ENCODE measurements at regions not wholly inside any gene's neighbourhood (a gene's known extent, or its start where the extent isn't known, plus 50 kb on each side); places are given as distances from the start of the nearest gene placed in this dataset.
"Not testable (repeated sequence)": the region's sequence is repeated elsewhere in the genome, so short reads cannot be mapped to it uniquely, and the experiment has no call there.

- Mint-ChIP-seq H3K27me3 (ENCODE audit: low read depth) (no peaks in the 10 kb centered on the region), H3K27ac (no peak overlapping the region), H3K4me3 (no peak overlapping the region), H3K4me1 (ENCODE audit: low read depth) (no peaks in the 10 kb centered on the region), H3K36me3 (ENCODE audit: low read depth) (no peaks in the 10 kb centered on the region), H3K9me3 (peaks cover 14% of the 10 kb centered on the region)
- intact Hi-C loops (cut with micrococcal nuclease) = no loop called here
- CTCF ChIA-PET = no interaction called here
- no peak for DNase-seq
Observed at GRCh38 chr5:25489834-25490538, 845.2 kb upstream of the CDH10 start.

GRCh38 chr5:25488119-25488518 lies 843.3 kb upstream of the CDH10 start:
- CTCF ChIA-PET = no interaction called here
- intact Hi-C loops (cut with micrococcal nuclease) = no loop called here
- H3K9me3 Mint-ChIP-seq = peaks cover 15% of the 10 kb centered on the region

GRCh38 chr5:25484391-25484790 lies 839.6 kb upstream of the CDH10 start:
- Mint-ChIP-seq H3K4me1 (ENCODE audit: low read depth) (no peaks in the 10 kb centered on the region), H3K36me3 (ENCODE audit: low read depth) (no peaks in the 10 kb centered on the region), H3K4me3 (no peak overlapping the region), H3K27me3 (ENCODE audit: low read depth) (no peaks in the 10 kb centered on the region), H3K27ac (no peak overlapping the region), H3K9me3 (peaks cover 15% of the 10 kb centered on the region)
- intact Hi-C loops (cut with micrococcal nuclease) = no loop called here
- no peak for DNase-seq
- CTCF ChIA-PET = no interaction called here

More at GRCh38 chr5:25488119-25488518, 843.3 kb upstream of the CDH10 start:
- no peak for DNase-seq
- Mint-ChIP-seq H3K36me3 (ENCODE audit: low read depth) (no peaks in the 10 kb centered on the region), H3K4me1 (ENCODE audit: low read depth) (no peaks in the 10 kb centered on the region), H3K4me3 (no peak overlapping the region), H3K27ac (no peak overlapping the region), H3K27me3 (ENCODE audit: low read depth) (no peaks in the 10 kb centered on the region)

- peaks cover 10% of the 10 kb centered on the region for H3K9me3 Mint-ChIP-seq
- no peak overlapping the region for H3K27ac Mint-ChIP-seq
- no peaks in the 10 kb centered on the region for H3K27me3 Mint-ChIP-seq (ENCODE audit: low read depth)
- DNase-seq = no peak
- intact Hi-C loops (cut with micrococcal nuclease) = no loop called here
- H3K4me3 Mint-ChIP-seq = no peak overlapping the region
- CTCF ChIA-PET = no interaction called here
- no peaks in the 10 kb centered on the region for H3K36me3 Mint-ChIP-seq (ENCODE audit: low read depth)
- H3K4me1 Mint-ChIP-seq (ENCODE audit: low read depth) = no peaks in the 10 kb centered on the region
Observed at GRCh38 chr5:25481463-25481862, 836.7 kb upstream of the CDH10 start.

- no peak overlapping the region for H3K4me3 Mint-ChIP-seq
- H3K27ac Mint-ChIP-seq = no peak overlapping the region
- H3K4me1 Mint-ChIP-seq (ENCODE audit: low read depth) = no peaks in the 10 kb centered on the region
- DNase-seq = no peak
- intact Hi-C loops (cut with micrococcal nuclease) = no loop called here
- H3K27me3 Mint-ChIP-seq (ENCODE audit: low read depth) = no peaks in the 10 kb centered on the region
- H3K36me3 Mint-ChIP-seq (ENCODE audit: low read depth) = no peaks in the 10 kb centered on the region
- CTCF ChIA-PET = no interaction called here
- H3K9me3 Mint-ChIP-seq = peaks cover 18% of the 10 kb centered on the region
Observed at GRCh38 chr5:25459082-25459481, 814.3 kb upstream of the CDH10 start.

GRCh38 chr5:25458628-25459027 lies 813.9 kb upstream of the CDH10 start:
- H3K27me3 Mint-ChIP-seq (ENCODE audit: low read depth) = no peaks in the 10 kb centered on the region
- no peak overlapping the region for H3K27ac Mint-ChIP-seq
- intact Hi-C loops (cut with micrococcal nuclease) = no loop called here
- H3K36me3 Mint-ChIP-seq (ENCODE audit: low read depth) = no peaks in the 10 kb centered on the region
- peaks cover 18% of the 10 kb centered on the region for H3K9me3 Mint-ChIP-seq
- no peak overlapping the region for H3K4me3 Mint-ChIP-seq
- CTCF ChIA-PET = no interaction called here
- no peak for DNase-seq
- H3K4me1 Mint-ChIP-seq (ENCODE audit: low read depth) = no peaks in the 10 kb centered on the region

- CTCF ChIA-PET = no interaction called here
- Mint-ChIP-seq H3K27ac (no peak overlapping the region), H3K4me1 (ENCODE audit: low read depth) (no peaks in the 10 kb centered on the region), H3K4me3 (no peak overlapping the region), H3K27me3 (ENCODE audit: low read depth) (no peaks in the 10 kb centered on the region), H3K36me3 (ENCODE audit: low read depth) (no peaks in the 10 kb centered on the region), H3K9me3 (peaks cover 13% of the 10 kb centered on the region)
- no peak for DNase-seq
- intact Hi-C loops (cut with micrococcal nuclease) = no loop called here
Observed at GRCh38 chr5:25453500-25453899, 808.7 kb upstream of the CDH10 start.

GRCh38 chr5:25451294-25451693 lies 806.5 kb upstream of the CDH10 start:
- CTCF ChIA-PET = interaction anchor here (0.6 kb wide), 1 partner anchor 349 kb away, joined by 4 read pairs; no protein-coding TSS in a partner anchor
- no peak for DNase-seq
- Mint-ChIP-seq H3K9me3 (peaks cover 9% of the 10 kb centered on the region), H3K27me3 (ENCODE audit: low read depth) (no peaks in the 10 kb centered on the region), H3K4me1 (ENCODE audit: low read depth) (no peaks in the 10 kb centered on the region), H3K36me3 (ENCODE audit: low read depth) (no peaks in the 10 kb centered on the region), H3K4me3 (no peak overlapping the region), H3K27ac (no peak overlapping the region)
- intact Hi-C loops (cut with micrococcal nuclease) = no loop called here

GRCh38 chr5:25448646-25449045 lies 803.9 kb upstream of the CDH10 start:
- CTCF ChIA-PET = no interaction called here
- no peaks in the 10 kb centered on the region for H3K36me3 Mint-ChIP-seq (ENCODE audit: low read depth)
- no peaks in the 10 kb centered on the region for H3K27me3 Mint-ChIP-seq (ENCODE audit: low read depth)

GRCh38 chr5:25448190-25448621 lies 803.4 kb upstream of the CDH10 start:
- no peaks in the 10 kb centered on the region for H3K4me1 Mint-ChIP-seq (ENCODE audit: low read depth)
- intact Hi-C loops (cut with micrococcal nuclease) = no loop called here

More at GRCh38 chr5:25448646-25449045, 803.9 kb upstream of the CDH10 start:
- intact Hi-C loops (cut with micrococcal nuclease) = no loop called here
- Mint-ChIP-seq H3K4me1 (ENCODE audit: low read depth) (no peaks in the 10 kb centered on the region), H3K9me3 (peaks cover 4% of the 10 kb centered on the region), H3K4me3 (no peak overlapping the region), H3K27ac (no peak overlapping the region)
- DNase-seq = no peak

GRCh38 chr5:25446061-25446420 lies 801.3 kb upstream of the CDH10 start:
- CTCF ChIA-PET; H3K4me3 Mint-ChIP-seq; H3K9me3 Mint-ChIP-seq; DNase-seq; intact Hi-C loops (cut with micrococcal nuclease); H3K4me1 Mint-ChIP-seq (ENCODE audit: low read depth); H3K36me3 Mint-ChIP-seq (ENCODE audit: low read depth); H3K27ac Mint-ChIP-seq; H3K27me3 Mint-ChIP-seq (ENCODE audit: low read depth): not testable (repeated sequence)

More at GRCh38 chr5:25448190-25448621, 803.4 kb upstream of the CDH10 start:
- H3K27me3 Mint-ChIP-seq (ENCODE audit: low read depth) = no peaks in the 10 kb centered on the region
- no peak overlapping the region for H3K4me3 Mint-ChIP-seq
- DNase-seq = no peak
- no peaks in the 10 kb centered on the region for H3K36me3 Mint-ChIP-seq (ENCODE audit: low read depth)
- CTCF ChIA-PET = no interaction called here
- peaks cover 4% of the 10 kb centered on the region for H3K9me3 Mint-ChIP-seq
- H3K27ac Mint-ChIP-seq = no peak overlapping the region

GRCh38 chr5:25445381-25446060 lies 800.7 kb upstream of the CDH10 start:
- H3K4me3 Mint-ChIP-seq; H3K27ac Mint-ChIP-seq; CTCF ChIA-PET; intact Hi-C loops (cut with micrococcal nuclease); DNase-seq; H3K4me1 Mint-ChIP-seq (ENCODE audit: low read depth); H3K36me3 Mint-ChIP-seq (ENCODE audit: low read depth); H3K9me3 Mint-ChIP-seq; H3K27me3 Mint-ChIP-seq (ENCODE audit: low read depth): not testable (repeated sequence)

- no peak for DNase-seq
- H3K4me1 Mint-ChIP-seq (ENCODE audit: low read depth) = no peaks in the 10 kb centered on the region
- H3K9me3 Mint-ChIP-seq = peaks cover 4% of the 10 kb centered on the region
- H3K27ac Mint-ChIP-seq = no peak overlapping the region
- no peaks in the 10 kb centered on the region for H3K36me3 Mint-ChIP-seq (ENCODE audit: low read depth)
- intact Hi-C loops (cut with micrococcal nuclease) = no loop called here
- no peak overlapping the region for H3K4me3 Mint-ChIP-seq
- CTCF ChIA-PET = no interaction called here
- H3K27me3 Mint-ChIP-seq (ENCODE audit: low read depth) = no peaks in the 10 kb centered on the region
Observed at GRCh38 chr5:25444697-25445096, 799.9 kb upstream of the CDH10 start.

Data from activated naive CD4-positive, alpha-beta T cell treated with anti-CD3 and anti-CD28 coated beads for 36 hours (primary cell).